Neuronal stem cell (in vitro differentiated cells): ENCODE measurements at regions not wholly inside any gene's neighbourhood (a gene's known extent, or its start where the extent isn't known, plus 50 kb on each side); places are given as distances from the start of the nearest gene placed in this dataset.

Source experiments
- DNase-seq: peaks from one replicate; pipeline ENCODE4 v3.0.0-alpha.2; 2013; ENCODE audit warnings: low spot score
- H2AFZ ChIP-seq: one replicate; pipeline ENCODE4 v1.6.1; 2013; ENCODE audit warnings: mild to moderate bottlenecking, low read length, inconsistent platforms
- H2AK5ac ChIP-seq: 2 replicates; pipeline ENCODE4 v1.6.1; 2013; ENCODE audit warnings: low read depth, mild to moderate bottlenecking, inconsistent platforms, low read length, moderate library complexity, mixed read lengths
- H2BK120ac ChIP-seq: 2 replicates; pipeline ENCODE4 v1.6.1; 2013; ENCODE audit warnings: low read depth, mild to moderate bottlenecking, inconsistent platforms, low read length, moderate library complexity, mixed read lengths
- H2BK12ac ChIP-seq: one replicate; pipeline ENCODE4 v1.6.1; 2013; ENCODE audit warnings: low read length, inconsistent platforms
- H2BK15ac ChIP-seq: 2 replicates; pipeline ENCODE4 v1.6.1; 2013; ENCODE audit warnings: mild to moderate bottlenecking, low read length, inconsistent platforms, mixed read lengths
- H2BK5ac ChIP-seq: one replicate; pipeline ENCODE4 v1.6.1; 2013; ENCODE audit warnings: inconsistent platforms, mild to moderate bottlenecking, low read length, moderate library complexity
- H3K14ac ChIP-seq: one replicate; pipeline ENCODE4 v1.6.1; 2013; ENCODE audit warnings: low read length, inconsistent platforms
- H3K18ac ChIP-seq: 2 replicates; pipeline ENCODE4 v1.6.1; 2013; ENCODE audit warnings: low read length, inconsistent platforms
- H3K23ac ChIP-seq: 2 replicates; pipeline ENCODE4 v1.6.1; 2013; ENCODE audit warnings: low read depth, mild to moderate bottlenecking, mixed read lengths, low read length, inconsistent platforms; ENCODE audit not compliant: poor library complexity
- H3K27ac ChIP-seq: replicated peaks from 3 replicates; pipeline ENCODE4 v1.5.1; 2013; ENCODE audit warnings: low read length, inconsistent platforms
- H3K27me3 ChIP-seq, 3 experiments: 2 replicates each; pipeline ENCODE4 v1.6.1; 2013; ENCODE audit warnings: low read length in 3 of 3, mild to moderate bottlenecking in 2 of 3, inconsistent platforms in 1 of 3, low read depth in 1 of 3, mixed read lengths in 1 of 3, moderate library complexity in 1 of 3; ENCODE audit not compliant: control insufficient read depth in 3 of 3, insufficient read depth in 3 of 3
- H3K36me3 ChIP-seq, 2 donors: replicated peaks in 1 of 2; 2 replicates each; pipeline ENCODE4 v1.6.1; 2013; ENCODE audit warnings: low read length in 2 of 2; ENCODE audit not compliant: control insufficient read depth in 2 of 2, insufficient read depth in 2 of 2
- H3K4ac ChIP-seq: 2 replicates; pipeline ENCODE4 v1.6.1; 2013; ENCODE audit warnings: inconsistent platforms, mild to moderate bottlenecking, low read length, moderate library complexity
- H3K4me1 ChIP-seq, 2 donors: 1 replicate in 1 of 2; 2 replicates in 1 of 2; pipeline ENCODE4 v1.6.1; 2013; ENCODE audit warnings: low read length in 2 of 2, low read depth in 1 of 2; ENCODE audit not compliant: control insufficient read depth in 2 of 2, insufficient read depth in 1 of 2
- H3K4me2 ChIP-seq: one replicate; pipeline ENCODE4 v1.6.1; 2013; ENCODE audit warnings: mild to moderate bottlenecking, low read length, inconsistent platforms; ENCODE audit not compliant: insufficient read depth, poor library complexity, severe bottlenecking
- H3K4me3 ChIP-seq, 2 donors: 2 replicates each; pipeline ENCODE4 v1.5.1; 2013; ENCODE audit warnings: low read length in 2 of 2, mild to moderate bottlenecking in 2 of 2, inconsistent platforms in 1 of 2, moderate library complexity in 1 of 2
- H3K79me1 ChIP-seq: one replicate; pipeline ENCODE4 v1.6.1; 2013; ENCODE audit warnings: low read depth, mild to moderate bottlenecking, inconsistent platforms, low read length, moderate library complexity
- H3K9ac ChIP-seq: one replicate; pipeline ENCODE4 v1.6.1; 2013; ENCODE audit warnings: mild to moderate bottlenecking, low read depth, low read length, inconsistent platforms; ENCODE audit not compliant: poor library complexity
- H3K9me3 ChIP-seq, 2 donors: replicated peaks in 1 of 2; 2 replicates each; pipeline versions ENCODE3 to v1.6.1; 2013; ENCODE audit warnings: low read length in 2 of 2, mild to moderate bottlenecking in 2 of 2, inconsistent platforms in 1 of 2, low read depth in 1 of 2, mixed read lengths in 1 of 2, moderate library complexity in 1 of 2; ENCODE audit not compliant: control insufficient read depth in 2 of 2, insufficient read depth in 1 of 2
- H4K8ac ChIP-seq: one replicate; pipeline ENCODE4 v1.6.1; 2013; ENCODE audit warnings: low read depth, mild to moderate bottlenecking, inconsistent platforms, low read length, moderate library complexity
- H4K91ac ChIP-seq: one replicate; pipeline ENCODE4 v1.6.1; 2013; ENCODE audit warnings: low read length, low read depth, mild to moderate bottlenecking, inconsistent platforms; ENCODE audit not compliant: poor library complexity
- WGBS, 2 donors: extraction: QIAGEN DNeasy Blood & Tissue Kit; methylation state at CpG; one replicate each; pipeline ENCODE4 v1.1.7; 2013; ENCODE audit warnings: missing lambda C conversion rate in 2 of 2, mixed read lengths in 1 of 2; ENCODE audit not compliant: insufficient read length in 2 of 2, insufficient replicate concordance in 1 of 2; ENCODE audit errors: extremely low coverage in 2 of 2; 5-methylcytosine and 5-hydroxymethylcytosine counted together

DNA sequence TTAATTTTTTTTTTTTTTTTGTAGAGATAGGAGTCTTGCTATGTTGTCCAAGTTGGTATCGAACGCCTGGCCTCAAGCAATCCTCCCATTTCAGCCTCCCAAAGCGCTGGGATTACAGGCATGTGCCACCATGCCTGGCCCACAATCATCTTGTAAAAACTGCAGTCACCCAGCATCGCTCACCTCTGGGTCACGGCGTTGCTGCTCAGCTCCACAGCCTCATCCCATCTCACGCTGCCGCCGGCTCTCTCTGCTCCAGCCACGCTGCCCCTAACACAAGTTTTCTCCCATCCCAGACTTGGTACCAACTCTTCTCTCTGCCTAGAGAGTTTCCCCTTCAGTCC, 69.2 kb downstream of the MAP1LC3B2 start:
- no CpG with 5 or more reads among the region's 10 CpGs for WGBS, 2 donors

More for the DNA sequence above, 69.2 kb downstream of the MAP1LC3B2 start:
- no peak overlapping the region for H2BK120ac ChIP-seq
- H3K18ac ChIP-seq = peak overlapping the region; percentile 3
- no peak for DNase-seq
- H3K4ac ChIP-seq = no peak overlapping the region
- no peak overlapping the region for H2AK5ac ChIP-seq
- H3K9me3 ChIP-seq = no peaks in the 10 kb centered on the region
- no peak overlapping the region for H2AFZ ChIP-seq
- H3K79me1 ChIP-seq = no peaks in the 10 kb centered on the region
- H3K14ac ChIP-seq = peak overlapping the region; percentile 57
- H2BK5ac ChIP-seq = no peak overlapping the region
- no peaks in the 10 kb centered on the region for H3K36me3 ChIP-seq
- no peaks in the 10 kb centered on the region for H3K4me1 ChIP-seq
- no peak overlapping the region for H2BK15ac ChIP-seq
- no peak overlapping the region for H4K91ac ChIP-seq
- no peak overlapping the region for H3K23ac ChIP-seq
- no peak overlapping the region for H3K4me2 ChIP-seq
- H2BK12ac ChIP-seq = no peak overlapping the region
- H3K9ac ChIP-seq = no peak overlapping the region
- no peak overlapping the region for H3K4me3 ChIP-seq
- H3K27me3 ChIP-seq = peaks cover 0 to 4% (median 0%) of the 10 kb centered on the region in 3 experiments
- no peak overlapping the region for H3K27ac ChIP-seq
- no peak overlapping the region for H4K8ac ChIP-seq
